GM19035 (cell line): ENCODE measurements at regions not wholly inside any gene's neighbourhood (a gene's known extent, or its start where the extent isn't known, plus 50 kb on each side); places are given as distances from the start of the nearest gene placed in this dataset.

ENCODE experiments used
- ATAC-seq: cut with Tn5 transposase; IDR thresholded peaks from one replicate; pipeline ENCODE4 v1.9.1; 2021; ENCODE audit not compliant: unreplicated experiment

- no peak for ATAC-seq
Measured at GRCh38 chr17:14777291-14777690, 476.4 kb downstream of the HS3ST3B1 start.

GRCh38 chr17:14776791-14777190 is 475.9 kb downstream of the HS3ST3B1 start:
- ATAC-seq = no peak

- no peak for ATAC-seq
Measured at GRCh38 chr17:14775731-14776492, 475.0 kb downstream of the HS3ST3B1 start.

GRCh38 chr17:14774774-14775173 is 473.9 kb downstream of the HS3ST3B1 start:
- ATAC-seq = no peak

- no peak for ATAC-seq
Measured at GRCh38 chr17:14772776-14773175, 471.9 kb downstream of the HS3ST3B1 start.

- no peak for ATAC-seq
Measured at GRCh38 chr17:14771543-14771942, 470.7 kb downstream of the HS3ST3B1 start.

GRCh38 chr17:14768923-14769322 is 468.0 kb downstream of the HS3ST3B1 start:
- ATAC-seq = no peak

- no peak for ATAC-seq
Measured at GRCh38 chr17:14762736-14763479, 462.0 kb downstream of the HS3ST3B1 start.

GRCh38 chr17:14760719-14761411 is 460.0 kb downstream of the HS3ST3B1 start:
- ATAC-seq = peak; percentile 58

- ATAC-seq = no peak
Measured at GRCh38 chr17:14760212-14760611, 459.3 kb downstream of the HS3ST3B1 start.

GRCh38 chr17:14759325-14759724 is 458.4 kb downstream of the HS3ST3B1 start:
- no peak for ATAC-seq

GRCh38 chr17:14756479-14756878 is 455.6 kb downstream of the HS3ST3B1 start:
- ATAC-seq = no peak

GRCh38 chr17:14755002-14755401 is 454.1 kb downstream of the HS3ST3B1 start:
- ATAC-seq = no peak

GRCh38 chr17:14753383-14753782 is 452.5 kb downstream of the HS3ST3B1 start:
- ATAC-seq = no peak

GRCh38 chr17:14752011-14752410 is 451.1 kb downstream of the HS3ST3B1 start:
- no peak for ATAC-seq

- ATAC-seq = no peak
Measured at GRCh38 chr17:14750866-14751265, 450.0 kb downstream of the HS3ST3B1 start.

- no peak for ATAC-seq
Measured at GRCh38 chr17:14749269-14749668, 448.4 kb downstream of the HS3ST3B1 start.

- ATAC-seq = peak; percentile 69
Measured at GRCh38 chr17:14748036-14748710, 447.3 kb downstream of the HS3ST3B1 start.

GRCh38 chr17:14747603-14747950 is 446.7 kb downstream of the HS3ST3B1 start:
- ATAC-seq = no peak

GRCh38 chr17:14746822-14747602 is 446.1 kb downstream of the HS3ST3B1 start:
- no peak for ATAC-seq

- ATAC-seq = no peak
Measured at GRCh38 chr17:14745541-14745940, 444.7 kb downstream of the HS3ST3B1 start.
